ENCODE measurements at regions not wholly inside any gene's neighbourhood (a gene's known extent, or its start where the extent isn't known, plus 50 kb on each side); places are given as distances from the start of the nearest gene placed in this dataset.
A peak's percentile ranks its signal among the peaks of the same experiment; 100 is the strongest.

DNA sequence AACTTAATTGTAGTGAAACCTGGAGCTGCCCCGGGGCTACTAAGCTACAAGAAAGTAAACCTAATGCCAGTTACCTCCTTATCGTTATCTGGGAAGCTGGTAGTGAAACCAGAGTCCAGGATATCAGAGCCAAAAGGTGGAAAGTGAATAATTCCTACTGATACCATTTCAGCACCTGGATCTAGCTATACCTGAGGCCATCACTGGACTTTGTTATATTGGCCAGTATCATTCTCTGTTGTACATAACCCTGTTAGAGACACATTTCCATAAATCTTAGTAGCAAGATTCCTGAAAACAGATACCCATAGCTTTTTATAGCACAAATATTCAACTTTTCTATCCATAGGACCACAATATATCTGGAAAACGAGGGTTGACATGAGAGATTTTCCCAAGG lies 538.0 kb downstream of the GRIN2A start:
- no peak for FAIRE-seq
- DNase-seq (ENCODE audit: insufficient read length, low spot score) = no peak
- TF ChIP-seq POLR2AphosphoS5 (IDR thresholded peaks at IDR 0.05; ENCODE audit: low read depth, low read length) (no peak), POLR2A (IDR thresholded peaks at IDR 0.05; ENCODE audit: low read depth, low read length) (no peak), SPI1 (IDR thresholded peaks at IDR 0.05; ENCODE audit: low read depth, low read length) (no peak), POU2F2 (IDR thresholded peaks at IDR 0.05; ENCODE audit: low read depth, low read length) (no peak), PAX5 (IDR thresholded peaks at IDR 0.05; ENCODE audit: insufficient read depth, low read length, severe bottlenecking) (no peak), TAF1 (IDR thresholded peaks at IDR 0.05; ENCODE audit: low read depth, low read length) (no peak)

DNA sequence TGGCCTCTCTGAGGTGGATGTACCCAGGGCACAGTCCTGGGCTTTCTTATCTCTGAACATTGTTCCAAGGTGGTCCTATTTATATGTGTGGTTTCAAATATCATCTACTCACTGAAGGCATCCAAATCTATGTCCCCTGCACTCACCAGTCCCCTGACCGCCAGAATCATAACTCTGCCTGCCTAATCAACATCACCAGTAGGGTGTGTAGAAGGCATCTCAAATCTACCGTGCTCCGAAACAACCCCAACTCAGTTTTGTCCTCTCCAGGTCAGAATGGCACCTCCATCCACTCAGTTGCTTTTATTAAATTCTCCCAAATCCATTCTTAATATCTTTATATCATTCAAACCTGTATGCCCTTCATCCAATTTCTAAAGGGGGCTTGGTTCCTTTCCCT lies 536.3 kb downstream of the GRIN2A start:
- DNase-seq (ENCODE audit: insufficient read length, low spot score) (no peak), FAIRE-seq (no peak)
- TF ChIP-seq SPI1 (IDR thresholded peaks at IDR 0.05; ENCODE audit: low read depth, low read length) (no peak), POU2F2 (IDR thresholded peaks at IDR 0.05; ENCODE audit: low read depth, low read length) (no peak), PAX5 (IDR thresholded peaks at IDR 0.05; ENCODE audit: insufficient read depth, low read length, severe bottlenecking) (no peak)

DNA sequence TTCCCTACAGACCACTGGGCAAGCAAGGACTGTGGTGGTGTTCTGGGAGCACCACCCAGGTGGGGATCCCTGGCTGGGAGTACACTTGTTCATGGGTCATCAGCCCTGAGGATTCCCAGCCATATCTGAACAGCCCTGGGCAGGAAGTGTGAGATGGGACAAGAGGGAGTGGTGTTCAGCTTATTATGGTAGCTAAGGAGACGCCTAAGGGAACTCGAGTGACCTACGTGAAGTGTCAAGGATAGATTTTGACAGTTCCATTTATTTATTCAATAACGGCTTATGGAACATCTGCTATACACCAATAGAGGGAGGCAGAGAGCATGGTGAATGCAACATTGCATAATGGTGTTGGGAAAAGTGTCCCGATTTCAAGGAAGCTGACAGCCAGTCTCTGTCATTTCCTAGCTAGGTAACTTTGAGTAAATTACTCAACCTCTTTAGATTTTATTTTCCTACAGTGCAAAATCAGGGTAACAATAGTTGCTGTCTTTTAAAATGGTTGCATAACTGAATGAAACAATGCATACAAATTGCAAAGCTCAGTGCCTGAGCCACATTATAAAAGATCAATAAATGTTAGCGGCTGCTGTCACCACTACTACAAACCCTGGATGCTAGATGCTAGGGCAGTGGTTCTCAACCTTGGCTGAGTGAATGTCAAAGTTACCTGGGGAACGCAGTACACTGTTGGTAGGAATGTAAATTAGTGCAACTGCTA lies 534.1 kb downstream of the GRIN2A start:
- TF ChIP-seq POLR2AphosphoS5 (IDR thresholded peaks at IDR 0.05; ENCODE audit: low read depth, low read length) (no peak), POU2F2 (IDR thresholded peaks at IDR 0.05; ENCODE audit: low read depth, low read length) (no peak)
- DNase-seq (ENCODE audit: insufficient read length, low spot score) (no peak), FAIRE-seq (peak; percentile 65)

DNA sequence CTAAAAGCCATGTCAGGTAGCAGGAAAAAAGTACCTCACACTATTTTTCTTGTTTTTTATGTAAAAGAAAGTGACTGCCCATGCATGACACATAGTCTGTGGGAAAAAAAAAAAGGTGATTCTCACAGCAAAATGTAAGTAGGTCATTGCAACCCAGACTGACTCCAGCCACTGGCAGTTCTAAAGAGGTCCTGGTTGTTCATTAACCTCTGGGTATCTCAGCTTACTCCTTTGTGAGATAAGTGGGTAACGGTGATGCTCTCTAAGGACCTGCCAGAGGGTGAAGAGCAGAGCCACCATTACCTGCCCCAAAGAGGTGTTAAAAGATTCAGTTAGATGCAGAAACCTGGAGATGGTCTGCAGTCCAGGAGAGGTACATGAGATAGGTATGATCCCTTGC lies 531.9 kb downstream of the GRIN2A start:
- no peak for DNase-seq (ENCODE audit: insufficient read length, low spot score)
- TF ChIP-seq POLR2AphosphoS5 (IDR thresholded peaks at IDR 0.05; ENCODE audit: low read depth, low read length) (no peak), POU2F2 (IDR thresholded peaks at IDR 0.05; ENCODE audit: low read depth, low read length) (no peak), TAF1 (IDR thresholded peaks at IDR 0.05; ENCODE audit: low read depth, low read length) (no peak)
- no peak for FAIRE-seq

DNA sequence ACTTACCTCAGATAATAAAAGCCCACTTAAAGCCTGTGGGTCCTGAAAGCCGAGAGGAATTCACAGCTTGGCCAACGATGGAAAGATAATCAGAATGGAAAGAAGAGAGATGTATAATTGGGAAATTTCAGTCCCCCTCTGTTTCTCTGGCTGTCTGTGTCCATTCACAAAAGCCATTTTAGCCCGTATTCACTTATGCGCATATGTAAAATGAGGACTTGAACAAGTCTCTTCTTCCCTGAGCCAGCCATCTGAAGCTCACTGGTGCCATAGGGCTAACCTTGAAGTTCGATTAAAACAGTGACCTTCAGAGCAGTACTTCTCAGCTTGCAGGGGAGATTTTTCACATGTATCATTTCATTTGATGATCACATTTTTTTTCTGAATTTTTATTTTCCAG lies 527.2 kb downstream of the GRIN2A start:
- DNase-seq (ENCODE audit: insufficient read length, low spot score) (no peak), FAIRE-seq (no peak)
- TF ChIP-seq PAX5 (IDR thresholded peaks at IDR 0.05; ENCODE audit: insufficient read depth, low read length, severe bottlenecking) = no peak
- no peak for TF ChIP-seq TAF1 (IDR thresholded peaks at IDR 0.05; ENCODE audit: low read depth, low read length)
- no peak for TF ChIP-seq POLR2AphosphoS5 (IDR thresholded peaks at IDR 0.05; ENCODE audit: low read depth, low read length)
- no peak for TF ChIP-seq POU2F2 (IDR thresholded peaks at IDR 0.05; ENCODE audit: low read depth, low read length)
- TF ChIP-seq SPI1 (IDR thresholded peaks at IDR 0.05; ENCODE audit: low read depth, low read length) = no peak
- TF ChIP-seq POLR2A (IDR thresholded peaks at IDR 0.05; ENCODE audit: low read depth, low read length) = no peak

DNA sequence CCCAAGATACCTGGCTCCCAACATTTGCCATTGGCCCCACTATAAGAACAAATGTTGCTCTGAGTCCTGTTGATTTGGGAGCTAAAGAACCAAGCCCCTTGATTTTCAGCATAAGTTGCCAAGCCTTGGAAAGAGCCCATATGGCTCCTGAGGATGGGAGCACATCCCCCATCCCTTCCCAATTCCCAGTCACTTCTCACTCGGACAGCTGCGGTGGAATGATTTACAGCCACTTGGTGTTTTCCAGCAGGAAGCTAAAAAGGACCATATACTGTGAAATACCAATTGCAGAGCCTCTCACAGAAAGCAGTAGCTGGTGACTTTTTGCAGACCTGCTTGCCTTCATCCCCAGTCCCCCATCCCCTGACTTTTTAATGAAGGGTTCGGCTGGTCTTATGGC lies 524.6 kb downstream of the GRIN2A start:
- FAIRE-seq (no peak), DNase-seq (ENCODE audit: insufficient read length, low spot score) (no peak)
- TF ChIP-seq PAX5 (IDR thresholded peaks at IDR 0.05; ENCODE audit: insufficient read depth, low read length, severe bottlenecking) (no peak), TAF1 (IDR thresholded peaks at IDR 0.05; ENCODE audit: low read depth, low read length) (no peak), POLR2AphosphoS5 (IDR thresholded peaks at IDR 0.05; ENCODE audit: low read depth, low read length) (no peak)

DNA sequence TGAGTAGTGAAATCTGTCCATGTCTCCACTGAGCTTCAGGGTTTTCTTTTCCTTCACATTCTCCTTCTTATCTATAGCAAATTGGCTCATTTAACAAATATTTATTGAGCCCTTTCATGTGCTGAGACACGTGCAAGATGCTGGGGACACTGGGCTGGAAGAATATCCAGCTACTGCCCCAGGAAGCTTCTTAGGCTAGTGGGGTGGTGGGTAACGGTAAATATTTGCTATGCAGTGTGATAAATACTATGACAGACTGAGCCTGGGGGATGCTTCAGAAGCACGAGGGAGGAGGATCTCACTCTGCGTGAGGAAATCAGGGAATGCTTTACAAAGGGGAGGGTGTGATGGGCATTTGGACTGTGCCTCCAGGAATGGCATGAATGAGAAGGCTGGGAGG lies 524.1 kb downstream of the GRIN2A start:
- TF ChIP-seq POLR2A (IDR thresholded peaks at IDR 0.05; ENCODE audit: low read depth, low read length) (no peak), TAF1 (IDR thresholded peaks at IDR 0.05; ENCODE audit: low read depth, low read length) (no peak)
- DNase-seq (ENCODE audit: insufficient read length, low spot score) = no peak
- no peak for FAIRE-seq

DNA sequence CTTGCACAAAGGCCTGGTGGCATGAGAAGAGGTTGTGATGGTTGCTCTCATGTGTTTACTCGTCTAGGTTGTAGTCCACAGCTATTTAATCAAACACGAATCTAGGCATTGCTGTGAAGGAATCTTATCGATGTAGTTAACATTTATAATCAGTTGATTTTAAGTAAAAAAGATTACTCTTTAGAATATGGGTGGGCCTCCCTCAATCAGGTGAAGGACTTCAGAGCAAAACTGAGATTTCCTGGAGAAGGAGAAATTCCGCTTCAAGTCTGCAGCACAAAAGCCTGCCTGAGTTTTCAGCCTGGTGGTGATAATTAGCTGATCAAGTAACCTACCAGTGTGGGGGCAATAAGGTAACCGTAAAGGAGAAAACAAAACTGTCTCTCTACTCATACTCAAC lies 523.6 kb downstream of the GRIN2A start:
- DNase-seq (ENCODE audit: insufficient read length, low spot score) = no peak
- no peak for TF ChIP-seq SPI1 (IDR thresholded peaks at IDR 0.05; ENCODE audit: low read depth, low read length)
- TF ChIP-seq TAF1 (IDR thresholded peaks at IDR 0.05; ENCODE audit: low read depth, low read length) = no peak
- TF ChIP-seq POLR2AphosphoS5 (IDR thresholded peaks at IDR 0.05; ENCODE audit: low read depth, low read length) = no peak
- TF ChIP-seq POLR2A (IDR thresholded peaks at IDR 0.05; ENCODE audit: low read depth, low read length) = no peak
- TF ChIP-seq PAX5 (IDR thresholded peaks at IDR 0.05; ENCODE audit: insufficient read depth, low read length, severe bottlenecking) = no peak
- no peak for TF ChIP-seq POU2F2 (IDR thresholded peaks at IDR 0.05; ENCODE audit: low read depth, low read length)
- no peak for FAIRE-seq

DNA sequence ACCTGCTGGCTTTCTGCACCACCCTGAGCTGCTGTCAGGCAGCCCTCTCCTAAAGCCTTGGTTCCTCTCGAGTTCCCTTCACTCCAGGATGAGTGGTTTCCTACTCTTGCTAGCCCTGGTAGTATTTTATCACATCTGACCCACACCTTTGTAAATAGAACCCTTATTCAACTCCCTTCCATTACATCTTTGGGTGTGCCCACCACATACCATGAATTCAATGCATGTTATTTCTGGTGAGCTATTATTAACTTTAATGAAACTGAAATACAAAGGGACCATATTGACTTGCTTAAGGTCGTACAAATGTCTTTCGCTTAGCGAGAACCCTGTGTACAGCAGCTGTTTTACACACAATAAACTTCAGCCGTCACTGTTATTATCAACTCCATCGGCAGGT lies 521.3 kb downstream of the GRIN2A start:
- FAIRE-seq = no peak
- DNase-seq (ENCODE audit: insufficient read length, low spot score) = no peak
- no peak for TF ChIP-seq POU2F2 (IDR thresholded peaks at IDR 0.05; ENCODE audit: low read depth, low read length)
- no peak for TF ChIP-seq TAF1 (IDR thresholded peaks at IDR 0.05; ENCODE audit: low read depth, low read length)
- TF ChIP-seq POLR2AphosphoS5 (IDR thresholded peaks at IDR 0.05; ENCODE audit: low read depth, low read length) = no peak

DNA sequence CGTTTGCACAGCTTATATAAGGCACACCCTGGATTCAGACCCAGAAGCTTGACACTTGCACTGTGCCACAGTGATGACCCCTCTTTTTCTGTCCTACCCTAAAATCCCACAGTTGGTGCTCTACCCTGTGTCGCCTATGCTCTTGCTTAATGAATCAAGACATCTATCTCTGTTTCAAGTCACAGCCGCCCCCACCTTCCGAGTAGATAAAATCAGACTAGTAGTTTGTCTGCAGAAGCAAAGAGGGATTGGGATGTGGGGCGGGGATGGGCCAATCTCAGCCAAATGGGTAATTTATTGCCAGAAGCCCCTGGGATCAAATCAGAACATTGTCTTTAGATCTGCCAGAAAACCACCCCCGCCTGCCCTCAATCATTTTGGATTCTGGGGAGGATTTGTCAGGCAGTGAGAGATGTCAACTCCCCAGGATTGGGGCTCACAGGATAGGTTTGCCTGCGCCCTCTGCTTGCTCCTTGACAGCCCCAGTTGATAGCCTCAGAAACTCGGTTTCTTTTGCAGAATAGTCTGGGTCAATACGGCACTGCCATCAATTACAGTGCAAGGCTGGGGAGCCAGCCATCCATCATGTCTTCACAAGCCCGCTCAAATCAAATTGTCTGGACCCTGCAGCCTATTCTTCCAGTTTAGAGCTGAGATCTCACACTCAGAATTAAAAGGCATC lies 520.8 kb downstream of the GRIN2A start:
- FAIRE-seq = no peak
- no peak for TF ChIP-seq TAF1 (IDR thresholded peaks at IDR 0.05; ENCODE audit: low read depth, low read length)
- TF ChIP-seq PAX5 (IDR thresholded peaks at IDR 0.05; ENCODE audit: insufficient read depth, low read length, severe bottlenecking) = no peak
- no peak for TF ChIP-seq POLR2AphosphoS5 (IDR thresholded peaks at IDR 0.05; ENCODE audit: low read depth, low read length)
- TF ChIP-seq POLR2A (IDR thresholded peaks at IDR 0.05; ENCODE audit: low read depth, low read length) = no peak
- no peak for DNase-seq (ENCODE audit: insufficient read length, low spot score)

DNA sequence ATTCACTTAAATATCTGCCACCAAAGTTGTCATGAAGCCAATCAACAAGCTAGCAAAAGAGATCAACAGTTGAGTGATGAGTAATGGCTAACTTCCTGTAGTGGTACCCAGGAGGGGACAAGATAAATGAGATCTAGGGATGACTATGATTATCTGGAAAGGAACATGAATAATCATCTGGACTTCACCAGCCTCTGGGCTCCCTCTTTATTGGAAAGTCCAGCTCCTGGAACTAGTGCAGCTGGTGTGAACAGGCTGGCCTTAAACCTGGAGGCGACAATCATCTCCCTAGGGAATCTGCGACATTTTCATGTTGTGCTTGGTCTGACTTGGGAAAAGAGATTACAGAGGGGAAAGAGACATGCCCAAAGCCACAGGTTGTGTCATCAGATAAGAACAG lies 518.6 kb downstream of the GRIN2A start:
- FAIRE-seq (no peak), DNase-seq (ENCODE audit: insufficient read length, low spot score) (no peak)
- no peak for TF ChIP-seq POLR2A (IDR thresholded peaks at IDR 0.05; ENCODE audit: low read depth, low read length)

Measured in GM12891 (cell line).